Peyer's patch (tissue), 4 donors: ENCODE measurements at regions not wholly inside any gene's neighbourhood (a gene's known extent, or its start where the extent isn't known, plus 50 kb on each side); places are given as distances from the start of the nearest gene placed in this dataset.

Experiments
- DNase-seq, 3 donors: peaks; one replicate each; pipeline ENCODE4 v3.0.0-alpha.2; 2017 to 2019
- H3K27ac ChIP-seq, 4 donors: fragments of 200-600 bp; sonication (generic); one replicate each; pipeline ENCODE4 v1.5.1; 2016 to 2019
- H3K27me3 ChIP-seq, 2 donors: fragments of 200-600 bp; sonication (generic); one replicate each; pipeline ENCODE4 v1.5.1; 2019
- H3K36me3 ChIP-seq, 3 donors: fragments of 200-600 bp; sonication (generic); one replicate each; pipeline ENCODE4 v1.5.1; 2016 to 2019
- H3K4me1 ChIP-seq, 4 donors: fragments of 200-600 bp; sonication (generic); one replicate each; pipeline ENCODE4 v1.5.1; 2016 to 2019
- H3K4me3 ChIP-seq, 4 donors: fragments of 200-600 bp; sonication (generic); 1 replicate in 3 of 4; 2 replicates in 1 of 4; pipeline ENCODE4 v1.5.1; 2016 to 2019; ENCODE audit warnings: mild to moderate bottlenecking in 1 of 4
- H3K9me3 ChIP-seq, 4 donors: fragments of 200-600 bp; sonication (generic); one replicate each; pipeline ENCODE4 v1.5.1; 2016 to 2019; ENCODE audit warnings: mild to moderate bottlenecking in 1 of 4
- CTCF ChIP-seq, 6 experiments: fragments of 450-650 bp in 4 of 6; fragments of 200-600 bp in 2 of 6; sonication (generic) in 1 of 6; IDR thresholded peaks; one replicate each; pipeline ENCODE4 v1.5.1; 2017 to 2019; ENCODE audit warnings: antibody characterized with exemption in 6 of 6, mild to moderate bottlenecking in 3 of 6, moderate library complexity in 1 of 6
- POLR2A ChIP-seq, 2 donors: fragments of 450-650 bp; IDR thresholded peaks; one replicate each; pipeline ENCODE4 v1.5.1; 2017; ENCODE audit warnings: antibody characterized with exemption in 2 of 2, mild to moderate bottlenecking in 2 of 2, moderate library complexity in 2 of 2

- no peak overlapping the region for H3K27ac ChIP-seq
- H3K27me3 ChIP-seq, result no peaks in the 10 kb centered on the region
- no peaks in the 10 kb centered on the region for H3K9me3 ChIP-seq
- no peaks in the 10 kb centered on the region for H3K4me1 ChIP-seq
- no peaks in the 10 kb centered on the region for H3K36me3 ChIP-seq
- TF ChIP-seq POLR2A (IDR thresholded peaks at IDR 0.05), result no peak
- TF ChIP-seq CTCF (IDR thresholded peaks at IDR 0.05), result no peak
- no peak for DNase-seq
- no peak overlapping the region for H3K4me3 ChIP-seq
Measured at GRCh38 chr21:18869104-18869503, 465.5 kb upstream of the TMPRSS15 start.

GRCh38 chr21:18877917-18878316 lies 474.3 kb upstream of the TMPRSS15 start:
- Histone ChIP-seq H3K9me3 (no peaks in the 10 kb centered on the region), H3K4me1 (no peaks in the 10 kb centered on the region), H3K4me3 (no peak overlapping the region), H3K36me3 (no peaks in the 10 kb centered on the region), H3K27me3 (no peaks in the 10 kb centered on the region), H3K27ac (no peak overlapping the region)
- no peak for TF ChIP-seq POLR2A (IDR thresholded peaks at IDR 0.05)
- TF ChIP-seq CTCF (IDR thresholded peaks at IDR 0.05), result no peak
- DNase-seq, result no peak

- H3K27me3 ChIP-seq, result no peaks in the 10 kb centered on the region
- no peaks in the 10 kb centered on the region for H3K9me3 ChIP-seq
- no peaks in the 10 kb centered on the region for H3K36me3 ChIP-seq
- peak overlapping the region in 1 of 4 donors; percentile 64 for H3K27ac ChIP-seq
- no peak for DNase-seq
- TF ChIP-seq POLR2A (IDR thresholded peaks at IDR 0.05) (no peak), CTCF (IDR thresholded peaks at IDR 0.05) (no peak)
- no peak overlapping the region for H3K4me3 ChIP-seq
- H3K4me1 ChIP-seq, result peaks cover 0 to 14% (median 0%) of the 10 kb centered on the region in 4 donors
Measured at GRCh38 chr21:18887922-18888602, 484.5 kb upstream of the TMPRSS15 start.

GRCh38 chr21:18893406-18893805 lies 489.8 kb upstream of the TMPRSS15 start:
- Histone ChIP-seq H3K36me3 (no peaks in the 10 kb centered on the region), H3K27me3 (no peaks in the 10 kb centered on the region), H3K4me3 (no peak overlapping the region), H3K27ac (no peak overlapping the region), H3K9me3 (no peaks in the 10 kb centered on the region), H3K4me1 (peaks cover 0 to 10% (median 0%) of the 10 kb centered on the region in 4 donors)
- no peak for TF ChIP-seq POLR2A (IDR thresholded peaks at IDR 0.05)
- TF ChIP-seq CTCF (IDR thresholded peaks at IDR 0.05), result no peak
- no peak for DNase-seq

- Histone ChIP-seq H3K27me3 (no peaks in the 10 kb centered on the region), H3K27ac (no peak overlapping the region), H3K36me3 (no peaks in the 10 kb centered on the region), H3K4me3 (no peak overlapping the region), H3K4me1 (peaks cover 0 to 7% (median 0%) of the 10 kb centered on the region in 4 donors), H3K9me3 (no peaks in the 10 kb centered on the region)
- DNase-seq, result no peak
- TF ChIP-seq CTCF (IDR thresholded peaks at IDR 0.05), result no peak
Measured at GRCh38 chr21:18894387-18894786, 490.8 kb upstream of the TMPRSS15 start.

GRCh38 chr21:18899261-18899660 lies 495.7 kb upstream of the TMPRSS15 start:
- no peak for DNase-seq
- H3K4me1 ChIP-seq, result peaks cover 0 to 5% (median 0%) of the 10 kb centered on the region in 4 donors
- no peaks in the 10 kb centered on the region for H3K27me3 ChIP-seq
- TF ChIP-seq POLR2A (IDR thresholded peaks at IDR 0.05), result no peak
- TF ChIP-seq CTCF (IDR thresholded peaks at IDR 0.05), result no peak
- H3K4me3 ChIP-seq, result no peak overlapping the region
- H3K36me3 ChIP-seq, result no peaks in the 10 kb centered on the region
- H3K27ac ChIP-seq, result no peak overlapping the region
- H3K9me3 ChIP-seq, result no peaks in the 10 kb centered on the region
